Skin of body (tissue), 1 donor: ENCODE measurements at regions not wholly inside any gene's neighbourhood (a gene's known extent, or its start where the extent isn't known, plus 50 kb on each side); places are given as distances from the start of the nearest gene placed in this dataset.

Experiments used
- DNase-seq: peaks from one replicate; lab custom pipeline; 2025; lab: John Stamatoyannopoulos, UW

GRCh38 chr5:124234770-124235562 lies 511.5 kb downstream of the ZNF608 start:
- DNase-seq = no peak

GRCh38 chr5:124234022-124234769 lies 512.2 kb downstream of the ZNF608 start:
- DNase-seq = peak; percentile 63

- no peak for DNase-seq
These were observed 513.9 kb downstream of the ZNF608 start for GRCh38 chr5:124232515-124232914.

DNA sequence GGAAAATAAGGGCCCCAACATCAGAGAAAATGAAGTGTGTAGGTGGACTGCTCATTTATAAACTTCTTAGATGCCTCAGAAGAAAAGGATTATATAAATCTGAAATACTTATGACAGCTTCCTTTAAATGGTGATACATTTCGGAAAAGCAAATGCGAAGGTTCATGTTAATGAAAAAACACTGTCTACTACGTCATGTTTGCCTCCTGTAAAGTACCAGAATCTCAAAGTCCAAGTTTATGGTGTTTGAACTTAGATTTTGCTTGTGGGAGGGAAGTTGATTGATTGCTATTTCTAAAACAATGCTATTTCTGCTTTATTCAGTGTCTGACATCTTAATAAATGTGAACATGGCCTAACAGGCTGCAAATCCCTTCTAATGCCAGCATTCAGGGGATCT lies 514.6 kb downstream of the ZNF608 start:
- DNase-seq = no peak

- no peak for DNase-seq
These were observed 515.2 kb downstream of the ZNF608 start for GRCh38 chr5:124231230-124231629.

DNA sequence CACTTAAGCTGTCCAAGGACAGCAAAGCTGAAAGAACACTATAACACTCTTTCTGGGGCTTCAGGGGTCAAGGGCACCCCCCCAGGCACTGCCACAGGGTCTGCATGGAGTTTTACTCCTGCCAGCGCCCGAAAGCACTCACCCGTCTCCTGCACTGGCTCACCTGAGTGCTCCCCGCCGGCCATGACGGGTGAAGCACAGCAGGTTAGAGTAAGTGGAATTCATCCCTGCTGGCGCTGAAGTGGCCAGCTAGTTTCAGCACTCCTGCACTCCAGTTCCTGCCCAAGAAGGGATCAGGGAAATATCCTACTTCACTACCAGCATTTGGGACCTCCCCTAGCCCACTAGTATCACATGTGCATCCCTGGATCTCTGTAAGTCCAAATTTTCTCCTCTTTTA lies 516.0 kb downstream of the ZNF608 start:
- DNase-seq = no peak

- no peak for DNase-seq
These were observed 517.1 kb downstream of the ZNF608 start for GRCh38 chr5:124229352-124229751.

DNA sequence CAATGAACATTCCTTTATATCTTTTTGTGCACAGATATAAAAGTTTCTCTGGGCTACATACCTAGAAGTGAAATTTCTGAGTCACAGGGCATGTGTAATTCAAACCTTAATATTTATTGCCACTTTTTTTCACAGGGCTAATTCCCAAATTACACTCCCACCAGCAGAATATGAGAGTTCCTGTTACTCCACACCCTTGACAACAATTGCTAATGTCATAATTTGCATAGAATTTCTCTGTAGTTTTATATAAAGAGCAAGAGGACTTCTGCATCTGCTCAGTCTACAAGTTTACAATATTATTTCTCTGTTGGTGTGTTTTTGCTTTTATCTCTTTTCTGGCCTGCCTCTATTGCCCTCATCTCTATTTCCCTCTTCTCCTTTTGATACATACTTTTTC lies 518.5 kb downstream of the ZNF608 start:
- no peak for DNase-seq

DNA sequence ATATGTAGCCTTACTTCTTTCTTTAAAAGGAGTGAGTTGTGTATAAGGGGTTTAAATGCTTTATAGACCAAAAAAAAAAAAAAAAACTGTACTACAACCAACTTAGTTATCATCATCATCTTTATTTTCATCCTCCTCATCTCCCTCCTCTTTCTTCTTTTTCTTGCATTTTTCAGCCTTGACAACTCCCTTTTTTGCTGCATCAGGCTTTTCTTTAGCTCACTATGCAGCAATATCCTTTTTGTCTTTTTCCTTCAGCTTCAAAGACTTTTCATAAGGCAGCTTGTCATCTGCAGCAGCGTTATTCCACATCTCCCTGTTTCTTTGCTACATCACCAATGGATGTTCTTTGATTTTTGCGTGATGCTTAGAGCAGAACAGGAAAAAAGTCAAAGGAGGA lies 526.0 kb downstream of the ZNF608 start:
- no peak for DNase-seq

GRCh38 chr5:124212934-124213333 lies 533.5 kb downstream of the ZNF608 start:
- DNase-seq = no peak

- no peak for DNase-seq
These were observed 536.1 kb downstream of the ZNF608 start for GRCh38 chr5:124210111-124210910.

- no peak for DNase-seq
These were observed 539.3 kb downstream of the ZNF608 start for GRCh38 chr5:124207118-124207517.

- DNase-seq = no peak
These were observed 539.9 kb downstream of the ZNF608 start for GRCh38 chr5:124206540-124206939.

DNA sequence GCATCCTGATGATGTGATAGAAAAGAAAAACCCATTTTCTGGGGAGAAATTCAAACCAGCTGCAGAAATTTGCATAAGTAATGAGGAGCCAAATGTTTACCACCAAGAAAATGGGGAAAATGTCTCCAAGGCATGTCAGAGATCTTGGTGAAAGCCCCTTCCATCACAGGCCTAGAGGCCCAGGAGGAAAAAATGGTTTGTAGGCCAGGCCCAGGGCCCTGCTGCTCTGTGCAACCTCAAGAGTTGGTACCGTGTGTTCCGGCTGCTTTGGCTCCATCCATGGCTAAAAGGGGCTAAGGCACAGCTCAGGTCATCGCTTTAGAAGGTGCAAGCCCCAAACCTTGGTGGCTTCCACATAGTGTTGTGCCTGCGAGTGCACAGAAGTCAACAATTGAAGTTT lies 543.1 kb downstream of the ZNF608 start:
- no peak for DNase-seq

DNA sequence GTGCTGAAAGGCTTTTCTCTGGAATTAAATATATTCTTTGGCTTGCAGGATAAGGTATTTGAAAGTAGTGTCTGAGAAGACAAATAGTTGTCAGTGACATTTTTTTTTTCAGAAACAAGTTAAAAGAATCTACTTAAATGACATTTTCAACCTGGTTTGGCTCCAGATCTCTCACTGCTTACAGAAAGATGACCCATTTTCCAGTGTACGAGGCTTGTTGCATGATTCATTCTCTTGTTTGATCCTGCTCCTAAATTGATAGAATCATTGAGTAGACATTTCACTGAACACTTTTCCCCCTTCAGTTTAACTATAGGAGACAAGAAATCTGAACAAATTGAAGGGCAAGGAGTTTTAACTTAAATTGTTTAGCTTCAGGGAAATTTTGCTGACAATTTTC lies 546.1 kb downstream of the ZNF608 start:
- no peak for DNase-seq

GRCh38 chr5:124199893-124200292 lies 546.5 kb downstream of the ZNF608 start:
- DNase-seq = no peak

- no peak for DNase-seq
These were observed 551.0 kb downstream of the ZNF608 start for GRCh38 chr5:124195411-124195810.

- DNase-seq = no peak
These were observed 552.2 kb downstream of the ZNF608 start for GRCh38 chr5:124194282-124194681.

GRCh38 chr5:124193371-124193789 lies 553.1 kb downstream of the ZNF608 start:
- DNase-seq = no peak

- no peak for DNase-seq
These were observed 553.7 kb downstream of the ZNF608 start for GRCh38 chr5:124192716-124193115.

- DNase-seq = no peak
These were observed 560.7 kb downstream of the ZNF608 start for GRCh38 chr5:124185716-124186115.

- DNase-seq = no peak
These were observed 564.3 kb downstream of the ZNF608 start for GRCh38 chr5:124182133-124182532.
